ENCODE measurements at regions not wholly inside any gene's neighbourhood (a gene's known extent, or its start where the extent isn't known, plus 50 kb on each side); places are given as distances from the start of the nearest gene placed in this dataset.

GRCh38 chr20:39094391-39094790, 132.2 kb downstream of the DHX35 start:
- ChIA-PET POLR2A (no interaction called here), CTCF (interaction anchor here (6.7 kb wide), 1 partner anchor 13 kb away, joined by 47 read pairs; no protein-coding TSS in a partner anchor)
- no peak for DNase-seq (ENCODE audit: extremely low spot score)
- TF ChIP-seq, protein P1, sequence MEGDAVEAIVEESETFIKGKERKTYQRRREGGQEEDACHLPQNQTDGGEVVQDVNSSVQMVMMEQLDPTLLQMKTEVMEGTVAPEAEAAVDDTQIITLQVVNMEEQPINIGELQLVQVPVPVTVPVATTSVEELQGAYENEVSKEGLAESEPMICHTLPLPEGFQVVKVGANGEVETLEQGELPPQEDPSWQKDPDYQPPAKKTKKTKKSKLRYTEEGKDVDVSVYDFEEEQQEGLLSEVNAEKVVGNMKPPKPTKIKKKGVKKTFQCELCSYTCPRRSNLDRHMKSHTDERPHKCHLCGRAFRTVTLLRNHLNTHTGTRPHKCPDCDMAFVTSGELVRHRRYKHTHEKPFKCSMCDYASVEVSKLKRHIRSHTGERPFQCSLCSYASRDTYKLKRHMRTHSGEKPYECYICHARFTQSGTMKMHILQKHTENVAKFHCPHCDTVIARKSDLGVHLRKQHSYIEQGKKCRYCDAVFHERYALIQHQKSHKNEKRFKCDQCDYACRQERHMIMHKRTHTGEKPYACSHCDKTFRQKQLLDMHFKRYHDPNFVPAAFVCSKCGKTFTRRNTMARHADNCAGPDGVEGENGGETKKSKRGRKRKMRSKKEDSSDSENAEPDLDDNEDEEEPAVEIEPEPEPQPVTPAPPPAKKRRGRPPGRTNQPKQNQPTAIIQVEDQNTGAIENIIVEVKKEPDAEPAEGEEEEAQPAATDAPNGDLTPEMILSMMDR (IDR thresholded peaks at IDR 0.05; ENCODE audit: control extremely low read depth, extremely low read depth, low read depth, missing control alignments): no peak

DNA sequence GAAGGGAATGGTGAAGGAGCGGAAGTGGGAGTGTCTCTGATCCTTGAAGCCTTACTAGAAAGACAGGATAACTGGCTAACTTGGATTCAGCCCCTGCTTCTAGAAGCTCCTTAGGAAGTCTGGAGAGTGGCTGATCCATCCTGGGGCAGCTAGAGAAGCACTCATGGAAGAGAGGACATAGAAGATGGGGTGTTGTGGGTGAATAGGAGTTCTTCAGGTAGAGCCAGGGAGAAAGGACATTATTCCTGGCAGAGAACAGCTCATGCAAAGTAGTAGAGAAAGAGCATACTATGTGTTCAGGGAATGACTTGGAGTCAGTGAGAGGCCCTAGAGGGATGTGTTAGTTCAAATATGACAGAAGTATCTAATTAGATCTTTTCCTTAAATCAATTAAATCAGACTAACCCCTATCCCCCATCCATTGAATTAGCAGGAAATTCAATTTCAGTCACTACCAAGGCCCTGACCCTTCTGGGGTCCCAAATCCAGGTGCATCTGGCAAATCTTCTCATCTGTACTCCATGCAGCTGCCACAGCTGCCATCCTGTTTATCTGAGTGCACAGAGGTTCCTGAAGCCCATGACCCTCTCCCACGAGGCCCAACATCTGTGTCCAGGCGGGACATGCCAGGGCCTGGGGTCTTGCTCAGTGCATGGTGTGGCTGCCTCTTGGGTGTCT, 130.7 kb downstream of the DHX35 start:
- ChIA-PET POLR2A (no interaction called here), CTCF (interaction anchor here (0.8 to 6.7 kb wide), 6 partner anchors 12 to 43 kb away, joined by 3 to 47 read pairs (median 3); no protein-coding TSS in a partner anchor)
- no peak for DNase-seq (ENCODE audit: extremely low spot score)
- TF ChIP-seq, protein P1 (IDR thresholded peaks at IDR 0.05; ENCODE audit: control extremely low read depth, extremely low read depth, low read depth, missing control alignments): no peak

DNA sequence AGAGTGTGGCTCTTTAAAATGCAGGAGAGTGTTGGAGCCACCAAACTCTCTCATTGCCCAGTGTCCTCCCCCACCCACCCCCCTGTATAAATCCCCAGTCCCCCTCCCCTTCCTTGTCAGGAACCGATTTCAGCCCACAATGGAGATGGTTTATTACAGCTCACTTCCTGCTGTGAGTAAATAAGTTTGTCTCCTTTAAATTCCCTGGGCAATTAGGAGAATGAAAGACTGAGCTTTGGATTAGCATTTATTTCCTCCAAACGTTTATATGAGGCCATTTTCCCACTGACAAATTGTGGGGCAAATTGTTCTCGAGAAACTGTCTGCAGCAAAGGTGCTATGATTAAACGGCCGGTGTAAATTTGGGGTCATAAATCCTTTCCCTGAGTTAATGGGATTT, 128.8 kb downstream of the DHX35 start:
- CTCF ChIA-PET: interaction anchor here (1.1 to 6.7 kb wide), 3 partner anchors 10 to 41 kb away, joined by 3 to 47 read pairs (median 22); no protein-coding TSS in a partner anchor
- POLR2A ChIA-PET: no interaction called here
- no peak for DNase-seq (ENCODE audit: extremely low spot score)
- TF ChIP-seq, protein P1 (IDR thresholded peaks at IDR 0.05; ENCODE audit: control extremely low read depth, extremely low read depth, low read depth, missing control alignments): no peak

DNA sequence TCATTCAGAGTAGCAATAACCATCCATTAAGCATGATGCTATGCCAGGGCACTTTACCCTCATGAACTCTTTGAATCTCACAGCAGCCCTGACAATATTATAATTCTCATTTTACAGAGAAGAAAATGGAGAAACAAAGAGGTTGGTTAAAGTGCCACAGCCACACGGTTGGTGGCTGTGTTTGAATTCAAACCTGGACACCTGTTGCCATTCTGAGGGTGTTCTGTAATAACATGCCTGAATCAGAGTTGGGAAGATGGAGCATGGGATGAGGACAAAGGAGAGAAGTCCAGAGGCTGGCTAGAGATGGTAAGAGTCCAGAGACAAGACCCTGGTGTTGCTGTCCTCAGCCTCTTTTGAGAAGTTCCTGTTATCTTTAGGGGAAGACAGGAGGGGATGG, 127.7 kb downstream of the DHX35 start:
- CTCF ChIA-PET: interaction anchor here (3.7 to 6.7 kb wide), 2 partner anchors 8 to 40 kb away, joined by 22 to 47 read pairs; no protein-coding TSS in a partner anchor
- no peak for DNase-seq (ENCODE audit: extremely low spot score)

More for the DNA sequence above, 127.7 kb downstream of the DHX35 start:
- POLR2A ChIA-PET: no interaction called here
- TF ChIP-seq, protein P1 (IDR thresholded peaks at IDR 0.05; ENCODE audit: control extremely low read depth, extremely low read depth, low read depth, missing control alignments): no peak

Data from GM10248 (cell line).